ENCODE measurements at regions not wholly inside any gene's neighbourhood (a gene's known extent, or its start where the extent isn't known, plus 50 kb on each side); places are given as distances from the start of the nearest gene placed in this dataset.

DNA sequence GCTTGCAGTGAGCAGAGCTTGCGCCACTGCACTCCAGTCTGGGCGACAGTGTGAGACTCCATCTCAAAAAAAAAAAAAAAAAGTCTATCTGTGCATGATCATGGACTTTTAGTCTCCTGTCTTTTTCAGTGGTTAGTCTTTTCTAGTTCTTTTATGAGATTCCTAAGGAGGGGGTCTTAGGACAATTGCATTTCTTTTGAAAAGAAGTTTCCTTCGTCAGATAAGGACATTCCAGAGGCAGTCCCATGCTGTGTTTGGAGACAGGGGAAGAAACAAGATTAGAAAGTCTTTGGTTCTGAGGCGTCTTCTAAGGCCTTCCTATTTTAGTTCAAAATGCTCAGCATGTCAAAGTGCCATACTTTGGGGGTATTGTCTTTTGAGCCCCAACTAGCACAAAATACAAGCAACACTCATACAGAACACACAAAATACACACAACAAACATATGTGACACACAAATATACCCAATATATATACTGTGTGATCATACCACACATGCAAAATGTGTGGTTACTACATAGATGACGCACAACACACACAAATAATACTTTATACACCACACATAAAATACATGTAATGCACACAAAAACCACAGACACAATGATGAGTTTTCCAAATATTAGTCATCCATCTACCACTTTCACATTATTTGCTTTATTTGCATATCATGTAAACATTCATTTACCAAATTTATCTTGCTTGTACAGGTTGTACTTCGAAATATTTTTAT is 394.5 kb downstream of the SPATA31D1 start:
- H3K27ac ChIP-seq: no peak overlapping the region
- H3K27me3 ChIP-seq: no peaks in the 10 kb centered on the region
- intact Hi-C loops (cut with DNase I; ENCODE audit: low total_unique reads): no loop called here
- TF ChIP-seq, protein P1, sequence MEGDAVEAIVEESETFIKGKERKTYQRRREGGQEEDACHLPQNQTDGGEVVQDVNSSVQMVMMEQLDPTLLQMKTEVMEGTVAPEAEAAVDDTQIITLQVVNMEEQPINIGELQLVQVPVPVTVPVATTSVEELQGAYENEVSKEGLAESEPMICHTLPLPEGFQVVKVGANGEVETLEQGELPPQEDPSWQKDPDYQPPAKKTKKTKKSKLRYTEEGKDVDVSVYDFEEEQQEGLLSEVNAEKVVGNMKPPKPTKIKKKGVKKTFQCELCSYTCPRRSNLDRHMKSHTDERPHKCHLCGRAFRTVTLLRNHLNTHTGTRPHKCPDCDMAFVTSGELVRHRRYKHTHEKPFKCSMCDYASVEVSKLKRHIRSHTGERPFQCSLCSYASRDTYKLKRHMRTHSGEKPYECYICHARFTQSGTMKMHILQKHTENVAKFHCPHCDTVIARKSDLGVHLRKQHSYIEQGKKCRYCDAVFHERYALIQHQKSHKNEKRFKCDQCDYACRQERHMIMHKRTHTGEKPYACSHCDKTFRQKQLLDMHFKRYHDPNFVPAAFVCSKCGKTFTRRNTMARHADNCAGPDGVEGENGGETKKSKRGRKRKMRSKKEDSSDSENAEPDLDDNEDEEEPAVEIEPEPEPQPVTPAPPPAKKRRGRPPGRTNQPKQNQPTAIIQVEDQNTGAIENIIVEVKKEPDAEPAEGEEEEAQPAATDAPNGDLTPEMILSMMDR (IDR thresholded peaks at IDR 0.05): no peak
- TF ChIP-seq POLR2A (IDR thresholded peaks at IDR 0.05) (no peak), EP300 (IDR thresholded peaks at IDR 0.05; ENCODE audit: low read depth) (no peak), POLR2AphosphoS5 (IDR thresholded peaks at IDR 0.05) (no peak)
- H3K4me3 ChIP-seq: no peak overlapping the region
- H3K4me1 ChIP-seq: no peaks in the 10 kb centered on the region
- H3K36me3 ChIP-seq: no peaks in the 10 kb centered on the region
- no peak for DNase-seq
- 86 to 87% methylated on average over 5 to 6 of the region's 6 CpGs for WGBS, 2 donors (ENCODE audit: low coverage in 1 of 2)
- no peaks in the 10 kb centered on the region for H3K9me3 ChIP-seq
- in situ Hi-C loops (cut with MboI; ENCODE audit: low pct_ligation_motif_present in 1 of 4, low pct_unique_long_range_greater_than_20kb in 1 of 4, low sequenced_read_pairs in 3 of 4): no loop called here

- 71 to 76% methylated on average over 1 of the region's 1 CpG for WGBS, 2 donors (ENCODE audit: low coverage in 1 of 2)
- DNase-seq: no peak
Measured at GRCh38 chr9:82385633-82386032, 397.1 kb downstream of the SPATA31D1 start.

GRCh38 chr9:82397534-82397933 is 409.0 kb downstream of the SPATA31D1 start:
- Histone ChIP-seq H3K36me3 (no peaks in the 10 kb centered on the region), H3K4me3 (no peak overlapping the region), H3K4me1 (no peaks in the 10 kb centered on the region), H3K9me3 (no peaks in the 10 kb centered on the region), H3K27me3 (no peaks in the 10 kb centered on the region), H3K27ac (no peak overlapping the region)
- intact Hi-C loops (cut with DNase I; ENCODE audit: low total_unique reads) (no loop called here), in situ Hi-C loops (cut with MboI; ENCODE audit: low pct_ligation_motif_present in 1 of 4, low pct_unique_long_range_greater_than_20kb in 1 of 4, low sequenced_read_pairs in 3 of 4) (no loop called here)
- no peak for TF ChIP-seq POLR2A (IDR thresholded peaks at IDR 0.05)
- TF ChIP-seq POLR2AphosphoS5 (IDR thresholded peaks at IDR 0.05): no peak
- TF ChIP-seq EP300 (IDR thresholded peaks at IDR 0.05; ENCODE audit: low read depth): no peak
- TF ChIP-seq, protein P1 (IDR thresholded peaks at IDR 0.05): no peak
- DNase-seq: no peak

More at GRCh38 chr9:82385633-82386032, 397.1 kb downstream of the SPATA31D1 start:
- in situ Hi-C loops (cut with MboI; ENCODE audit: low pct_ligation_motif_present in 1 of 4, low pct_unique_long_range_greater_than_20kb in 1 of 4, low sequenced_read_pairs in 3 of 4) (no loop called here), intact Hi-C loops (cut with DNase I; ENCODE audit: low total_unique reads) (no loop called here)
- Histone ChIP-seq H3K27ac (no peak overlapping the region), H3K9me3 (no peaks in the 10 kb centered on the region), H3K4me1 (no peaks in the 10 kb centered on the region), H3K4me3 (no peak overlapping the region), H3K27me3 (no peaks in the 10 kb centered on the region), H3K36me3 (no peaks in the 10 kb centered on the region)
- TF ChIP-seq POLR2A (IDR thresholded peaks at IDR 0.05) (no peak), POLR2AphosphoS5 (IDR thresholded peaks at IDR 0.05) (no peak), EP300 (IDR thresholded peaks at IDR 0.05; ENCODE audit: low read depth) (no peak)
- TF ChIP-seq, protein P1 (IDR thresholded peaks at IDR 0.05): no peak

- Histone ChIP-seq H3K27me3 (no peaks in the 10 kb centered on the region), H3K9me3 (no peaks in the 10 kb centered on the region), H3K4me1 (no peaks in the 10 kb centered on the region), H3K36me3 (no peaks in the 10 kb centered on the region), H3K4me3 (no peak overlapping the region), H3K27ac (no peak overlapping the region)
- intact Hi-C loops (cut with DNase I; ENCODE audit: low total_unique reads) (no loop called here), in situ Hi-C loops (cut with MboI; ENCODE audit: low pct_ligation_motif_present in 1 of 4, low pct_unique_long_range_greater_than_20kb in 1 of 4, low sequenced_read_pairs in 3 of 4) (loop anchor here in 1 of 4 donors (25.0 kb wide), 1 partner anchor 108 kb away; no protein-coding TSS in a partner anchor)
- no peak for DNase-seq
- 85 to 86% methylated on average over 2 of the region's 2 CpGs for WGBS, 2 donors (ENCODE audit: low coverage in 1 of 2)
- TF ChIP-seq EP300 (IDR thresholded peaks at IDR 0.05; ENCODE audit: low read depth) (no peak), POLR2AphosphoS5 (IDR thresholded peaks at IDR 0.05) (no peak), POLR2A (IDR thresholded peaks at IDR 0.05) (no peak)
- TF ChIP-seq, protein P1 (IDR thresholded peaks at IDR 0.05): no peak
Measured at GRCh38 chr9:82404196-82404870, 415.8 kb downstream of the SPATA31D1 start.

Measured in transverse colon (tissue), 4 donors.